Heart left ventricle (tissue), 13 donors: ENCODE measurements at regions not wholly inside any gene's neighbourhood (a gene's known extent, or its start where the extent isn't known, plus 50 kb on each side); places are given as distances from the start of the nearest gene placed in this dataset.

Experiments used
- POLR2A ChIP-seq, 2 donors: fragments of 450-650 bp; IDR thresholded peaks; one replicate each; pipeline ENCODE4 v1.6.1; 2017; ENCODE audit warnings: antibody characterized with exemption in 2 of 2, mild to moderate bottlenecking in 2 of 2, moderate library complexity in 2 of 2
- TF ChIP-seq, protein P1 (sequence below), 12 donors: fragments of 200-600 bp; sonication (generic) in 4 of 12; IDR thresholded peaks; one replicate each; pipeline versions ENCODE4 v1.5.0 to v1.8.0; 2018 to 2022; ENCODE audit warnings: antibody characterized with exemption in 12 of 12, mild to moderate bottlenecking in 5 of 12
- donor health status: ischemic (EF 13 %, LVEDD 7.1; RV severe dilation, severe dysfunction).
- donor health status: DM: no; HTN: yes; CAD: no.
- donor health status: DM: no; HTN: no; CAD: no.
- donor health status: ischemic (EF 25% LVEDD 6.9; RV normal size, moderate dysfunction).
- donor health status: ischemic (EF 25% LVEDD 5.7; RV mildly dilated, moderate dysfunction).
- donor health status: ischemic (EF 35%, LVEDD 5.7; RV mildly dilated, moderate dysfunction).
- donor health status: nonischemic (EF 11% LVEDD 7.7; RV severe dilation, severe dysfunction).
- donor health status: DM: yes; HTN: yes; CAD: no.
- donor health status: PGD.
- donor health status: ischemic (EF 29% LVEDD 5.4; RV normal size, mild dysfunction).
- donor health status: nonischemic (EF 23%, LVEDD 6.1; RV moderate dilation, normal function).

DNA sequence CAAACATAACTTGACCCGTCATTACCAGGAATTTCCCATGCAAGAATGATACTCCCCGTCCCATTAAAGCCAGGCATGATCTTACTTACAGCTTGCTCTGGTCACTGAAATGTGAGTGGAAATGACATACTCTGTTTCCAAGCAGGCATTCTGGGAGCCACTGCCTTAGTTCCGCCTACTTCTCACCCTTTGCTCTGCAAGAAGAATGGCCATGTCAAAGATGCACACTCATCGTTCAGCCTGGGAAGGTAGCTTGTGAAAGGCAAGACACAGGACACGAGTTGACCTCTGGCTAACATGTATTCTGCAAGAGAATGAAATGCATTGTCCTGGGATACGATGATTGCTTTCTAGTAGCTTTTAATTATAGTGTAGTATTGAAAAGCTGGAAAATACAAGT, 1144.4 kb downstream of the NLGN4X start:
- TF ChIP-seq, protein P1, sequence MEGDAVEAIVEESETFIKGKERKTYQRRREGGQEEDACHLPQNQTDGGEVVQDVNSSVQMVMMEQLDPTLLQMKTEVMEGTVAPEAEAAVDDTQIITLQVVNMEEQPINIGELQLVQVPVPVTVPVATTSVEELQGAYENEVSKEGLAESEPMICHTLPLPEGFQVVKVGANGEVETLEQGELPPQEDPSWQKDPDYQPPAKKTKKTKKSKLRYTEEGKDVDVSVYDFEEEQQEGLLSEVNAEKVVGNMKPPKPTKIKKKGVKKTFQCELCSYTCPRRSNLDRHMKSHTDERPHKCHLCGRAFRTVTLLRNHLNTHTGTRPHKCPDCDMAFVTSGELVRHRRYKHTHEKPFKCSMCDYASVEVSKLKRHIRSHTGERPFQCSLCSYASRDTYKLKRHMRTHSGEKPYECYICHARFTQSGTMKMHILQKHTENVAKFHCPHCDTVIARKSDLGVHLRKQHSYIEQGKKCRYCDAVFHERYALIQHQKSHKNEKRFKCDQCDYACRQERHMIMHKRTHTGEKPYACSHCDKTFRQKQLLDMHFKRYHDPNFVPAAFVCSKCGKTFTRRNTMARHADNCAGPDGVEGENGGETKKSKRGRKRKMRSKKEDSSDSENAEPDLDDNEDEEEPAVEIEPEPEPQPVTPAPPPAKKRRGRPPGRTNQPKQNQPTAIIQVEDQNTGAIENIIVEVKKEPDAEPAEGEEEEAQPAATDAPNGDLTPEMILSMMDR (IDR thresholded peaks at IDR 0.05) = no peak
- TF ChIP-seq POLR2A (IDR thresholded peaks at IDR 0.05) = no peak
